T47D (cell line): ENCODE measurements at regions not wholly inside any gene's neighbourhood (a gene's known extent, or its start where the extent isn't known, plus 50 kb on each side); places are given as distances from the start of the nearest gene placed in this dataset.
A peak's percentile ranks its signal among the peaks of the same experiment; 100 is the strongest.
"Not testable (repeated sequence)": the region's sequence is repeated elsewhere in the genome, so short reads cannot be mapped to it uniquely, and the experiment has no call there.

Experiments used
- DNase-seq, 2 experiments: peaks; one replicate each; pipeline versions ENCODE4 v3.0.0 to v3.0.0-alpha.2; 2011 to 2012; ENCODE audit warnings: low read depth in 1 of 2, low spot score in 1 of 2
- JUND ChIP-seq: IDR thresholded peaks from 2 replicates; pipeline ENCODE4 v1.6.1; 2012; ENCODE audit warnings: low read depth
- in situ Hi-C: cut with HindIII; loops from 2 replicates; pipeline ENCODE4 v1.10.0; 2016; ENCODE audit warnings: low sequenced_read_pairs, low pct_unique_long_range_greater_than_20kb

DNA sequence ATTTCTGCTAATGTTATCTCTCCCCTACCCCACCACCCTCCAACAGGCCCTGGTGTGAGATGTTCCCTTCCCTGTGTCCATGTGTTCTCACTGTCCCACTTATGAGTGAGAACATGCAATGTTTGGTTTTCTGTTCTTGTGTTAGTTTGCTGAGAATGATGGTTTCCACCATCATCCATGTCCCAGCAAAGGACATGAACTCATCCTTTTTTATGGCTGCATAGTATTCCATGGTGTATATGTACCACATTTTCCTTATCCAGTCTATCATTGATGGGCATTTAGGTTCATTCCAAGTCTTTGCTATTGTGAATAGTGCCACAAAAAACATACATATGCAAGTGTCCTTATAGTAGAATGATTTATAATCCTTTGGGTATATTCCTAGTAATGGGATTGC lies 104.5 kb downstream of the ZNF33B start:
- in situ Hi-C loops, DNase-seq: not testable (repeated sequence)

GRCh38 chr10:42532996-42533395 lies 105.4 kb downstream of the ZNF33B start:
- in situ Hi-C loops = no loop called here
- no peak for TF ChIP-seq JUND
- DNase-seq = no peak

DNA sequence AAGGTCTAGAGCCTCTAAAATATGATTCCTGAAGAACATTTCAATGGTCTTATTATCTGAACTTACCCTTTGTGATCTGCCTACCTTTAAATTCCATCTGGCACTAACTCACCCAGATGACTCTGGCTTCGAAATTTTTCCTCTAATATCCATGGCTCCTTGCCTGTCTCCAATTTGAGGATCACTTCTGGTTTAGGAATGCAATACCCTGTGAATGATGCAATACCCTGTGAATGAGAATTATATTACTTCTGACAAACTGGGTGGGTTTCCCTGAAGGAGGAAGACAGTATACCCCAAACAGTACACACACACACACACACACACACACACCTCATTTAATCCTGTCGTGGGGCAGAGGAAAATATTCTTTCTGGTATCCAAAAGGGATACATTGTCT lies 115.3 kb downstream of the ZNF33B start:
- DNase-seq = no peak
- no peak for TF ChIP-seq JUND
- in situ Hi-C loops = no loop called here

- peak in 1 of 2 experiments; percentile 24 for DNase-seq
- TF ChIP-seq JUND = no peak
- in situ Hi-C loops = no loop called here
Observed at GRCh38 chr10:42519761-42520460, 118.5 kb downstream of the ZNF33B start.

DNA sequence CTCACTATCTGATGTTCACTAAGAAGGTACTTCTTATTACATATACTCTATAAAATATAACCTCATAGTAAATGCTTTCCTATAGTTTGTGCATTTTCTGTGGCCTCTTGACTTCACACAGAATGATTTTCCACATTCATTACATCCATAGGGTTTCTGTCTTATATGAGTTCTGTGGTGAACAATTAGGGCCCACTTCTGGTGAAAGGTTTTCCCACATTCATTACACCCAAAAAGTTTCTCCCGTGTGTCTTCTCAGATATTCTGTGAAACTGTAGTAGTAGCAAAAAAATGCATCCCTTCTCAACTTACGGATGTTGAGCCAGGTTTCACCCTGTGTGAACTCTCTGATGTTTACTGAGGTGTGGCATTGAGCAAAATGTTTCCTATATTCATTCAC lies 119.3 kb downstream of the ZNF33B start:
- in situ Hi-C loops = no loop called here

GRCh38 chr10:42513921-42514320 lies 124.4 kb downstream of the ZNF33B start:
- in situ Hi-C loops = no loop called here
- DNase-seq = no peak
- no peak for TF ChIP-seq JUND

More for the DNA sequence above, 119.3 kb downstream of the ZNF33B start:
- TF ChIP-seq JUND = no peak
- no peak for DNase-seq

GRCh38 chr10:42491801-42492200 lies 146.6 kb downstream of the ZNF33B start:
- TF ChIP-seq JUND = no peak
- in situ Hi-C loops = no loop called here
- DNase-seq = peak in 1 of 2 experiments; percentile 34

- no peak for TF ChIP-seq JUND
- no peak for DNase-seq
- in situ Hi-C loops = no loop called here
Observed at GRCh38 chr10:42491001-42491592, 147.3 kb downstream of the ZNF33B start.

- no peak for DNase-seq
- in situ Hi-C loops = no loop called here
- TF ChIP-seq JUND = no peak
Observed at GRCh38 chr10:42490368-42490767, 148.0 kb downstream of the ZNF33B start.

- TF ChIP-seq JUND = no peak
- in situ Hi-C loops = no loop called here
- DNase-seq = no peak
Observed at GRCh38 chr10:42488416-42488815, 150.0 kb downstream of the ZNF33B start.

- TF ChIP-seq JUND = no peak
- in situ Hi-C loops = no loop called here
- no peak for DNase-seq
Observed at GRCh38 chr10:42482411-42482810, 156.0 kb downstream of the ZNF33B start.

- TF ChIP-seq JUND = no peak
- in situ Hi-C loops = no loop called here
- no peak for DNase-seq
Observed at GRCh38 chr10:42479057-42479456, 159.3 kb downstream of the ZNF33B start.

DNA sequence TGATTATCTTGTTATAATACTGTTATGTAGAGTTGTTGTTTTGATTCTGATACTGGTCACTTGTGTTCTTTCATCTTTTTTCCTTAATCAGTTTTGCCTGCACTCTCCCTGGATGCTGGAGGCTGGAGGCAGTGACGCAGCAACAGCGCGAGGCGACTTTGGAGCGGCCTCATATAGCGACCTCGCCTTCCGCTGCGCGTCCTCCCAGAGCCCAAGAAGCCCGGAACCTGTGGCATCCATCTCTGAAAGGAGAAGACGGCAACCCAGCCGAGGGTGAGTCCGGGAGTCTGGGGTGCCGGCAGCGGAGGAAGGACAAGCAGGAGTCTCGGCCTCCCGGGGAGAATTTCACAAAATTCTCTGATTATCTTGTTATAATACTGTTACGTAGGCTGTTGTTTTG lies 161.2 kb downstream of the ZNF33B start:
- TF ChIP-seq JUND = no peak
- in situ Hi-C loops = no loop called here
- no peak for DNase-seq

GRCh38 chr10:42476101-42476500 lies 162.3 kb downstream of the ZNF33B start:
- in situ Hi-C loops = no loop called here
- no peak for DNase-seq
- no peak for TF ChIP-seq JUND
